ENCODE measurements at regions not wholly inside any gene's neighbourhood (a gene's known extent, or its start where the extent isn't known, plus 50 kb on each side); places are given as distances from the start of the nearest gene placed in this dataset.

GRCh38 chr1:218990019-218990418 lies 183.7 kb upstream of the LYPLAL1 start:
- H3K4me3 ChIP-seq (ENCODE audit: low read depth, low read length), result no peak overlapping the region
- in situ Hi-C loops (cut with HindIII; ENCODE audit: low sequenced_read_pairs), result no loop called here
- DNase-seq (ENCODE audit: low read depth, low spot score), result no peak
- TF ChIP-seq, protein P1, sequence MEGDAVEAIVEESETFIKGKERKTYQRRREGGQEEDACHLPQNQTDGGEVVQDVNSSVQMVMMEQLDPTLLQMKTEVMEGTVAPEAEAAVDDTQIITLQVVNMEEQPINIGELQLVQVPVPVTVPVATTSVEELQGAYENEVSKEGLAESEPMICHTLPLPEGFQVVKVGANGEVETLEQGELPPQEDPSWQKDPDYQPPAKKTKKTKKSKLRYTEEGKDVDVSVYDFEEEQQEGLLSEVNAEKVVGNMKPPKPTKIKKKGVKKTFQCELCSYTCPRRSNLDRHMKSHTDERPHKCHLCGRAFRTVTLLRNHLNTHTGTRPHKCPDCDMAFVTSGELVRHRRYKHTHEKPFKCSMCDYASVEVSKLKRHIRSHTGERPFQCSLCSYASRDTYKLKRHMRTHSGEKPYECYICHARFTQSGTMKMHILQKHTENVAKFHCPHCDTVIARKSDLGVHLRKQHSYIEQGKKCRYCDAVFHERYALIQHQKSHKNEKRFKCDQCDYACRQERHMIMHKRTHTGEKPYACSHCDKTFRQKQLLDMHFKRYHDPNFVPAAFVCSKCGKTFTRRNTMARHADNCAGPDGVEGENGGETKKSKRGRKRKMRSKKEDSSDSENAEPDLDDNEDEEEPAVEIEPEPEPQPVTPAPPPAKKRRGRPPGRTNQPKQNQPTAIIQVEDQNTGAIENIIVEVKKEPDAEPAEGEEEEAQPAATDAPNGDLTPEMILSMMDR (IDR thresholded peaks at IDR 0.05; ENCODE audit: low read depth, low read length), result no peak

- in situ Hi-C loops (cut with HindIII; ENCODE audit: low sequenced_read_pairs), result no loop called here
- no peak for DNase-seq (ENCODE audit: low read depth, low spot score)
These were observed 182.6 kb upstream of the LYPLAL1 start for GRCh38 chr1:218991089-218991488.

GRCh38 chr1:218994615-218995014 lies 179.1 kb upstream of the LYPLAL1 start:
- in situ Hi-C loops (cut with HindIII; ENCODE audit: low sequenced_read_pairs), result no loop called here
- no peak for DNase-seq (ENCODE audit: low read depth, low spot score)

More at GRCh38 chr1:218991089-218991488, 182.6 kb upstream of the LYPLAL1 start:
- H3K4me3 ChIP-seq (ENCODE audit: low read depth, low read length), result no peak overlapping the region
- TF ChIP-seq, protein P1 (IDR thresholded peaks at IDR 0.05; ENCODE audit: low read depth, low read length), result no peak

GRCh38 chr1:218995091-218995665 lies 178.5 kb upstream of the LYPLAL1 start:
- H3K4me3 ChIP-seq (ENCODE audit: low read depth, low read length), result no peak overlapping the region
- DNase-seq (ENCODE audit: low read depth, low spot score), result no peak
- TF ChIP-seq, protein P1 (IDR thresholded peaks at IDR 0.05; ENCODE audit: low read depth, low read length), result no peak
- in situ Hi-C loops (cut with HindIII; ENCODE audit: low sequenced_read_pairs), result no loop called here

More at GRCh38 chr1:218994615-218995014, 179.1 kb upstream of the LYPLAL1 start:
- TF ChIP-seq, protein P1 (IDR thresholded peaks at IDR 0.05; ENCODE audit: low read depth, low read length), result no peak
- no peak overlapping the region for H3K4me3 ChIP-seq (ENCODE audit: low read depth, low read length)

GRCh38 chr1:218996362-218996761 lies 177.3 kb upstream of the LYPLAL1 start:
- TF ChIP-seq, protein P1 (IDR thresholded peaks at IDR 0.05; ENCODE audit: low read depth, low read length), result no peak
- no peak overlapping the region for H3K4me3 ChIP-seq (ENCODE audit: low read depth, low read length)
- DNase-seq (ENCODE audit: low read depth, low spot score), result no peak
- in situ Hi-C loops (cut with HindIII; ENCODE audit: low sequenced_read_pairs), result no loop called here

DNA sequence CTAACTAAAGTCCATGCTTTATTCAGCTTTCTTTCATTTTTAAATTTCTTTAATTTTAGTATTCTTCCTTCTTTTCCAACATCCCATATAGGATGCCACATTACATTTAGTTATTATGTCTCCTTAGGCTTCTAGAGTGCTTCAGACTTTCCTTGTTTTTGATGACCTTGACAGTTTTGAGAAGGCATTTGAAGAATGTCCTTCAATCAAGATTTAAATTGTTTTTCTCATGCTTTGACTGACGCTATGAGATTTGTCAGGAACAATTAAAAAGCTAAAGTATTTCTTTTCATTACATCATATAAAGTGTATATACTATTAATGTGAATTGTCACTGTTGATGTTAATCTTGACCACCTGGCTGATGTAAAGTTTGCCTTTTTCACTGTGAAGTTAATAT lies 173.7 kb upstream of the LYPLAL1 start:
- TF ChIP-seq, protein P1 (IDR thresholded peaks at IDR 0.05; ENCODE audit: low read depth, low read length), result no peak
- no peak overlapping the region for H3K4me3 ChIP-seq (ENCODE audit: low read depth, low read length)
- DNase-seq (ENCODE audit: low read depth, low spot score), result no peak
- in situ Hi-C loops (cut with HindIII; ENCODE audit: low sequenced_read_pairs), result no loop called here

Measured in astrocyte of the spinal cord (primary cell).